Mesothelial cell of epicardium (in vitro differentiated cells): ENCODE measurements at regions not wholly inside any gene's neighbourhood (a gene's known extent, or its start where the extent isn't known, plus 50 kb on each side); places are given as distances from the start of the nearest gene placed in this dataset.

Source experiments
- DNase-seq, 2 experiments: peaks; one replicate each; pipeline ENCODE4 v3.0.0; 2021; ENCODE audit warnings: low spot score in 2 of 2; ENCODE audit not compliant: unreplicated experiment in 2 of 2
- H3K27ac Mint-ChIP-seq: 2 replicates; pipeline ENCODE4 v1.8.0; 2021; ENCODE audit warnings: mixed read lengths
- H3K27me3 Mint-ChIP-seq: 2 replicates; pipeline ENCODE4 v1.8.0; 2021; ENCODE audit warnings: low read depth, mixed read lengths
- H3K36me3 Mint-ChIP-seq: 2 replicates; pipeline ENCODE4 v1.8.0; 2021; ENCODE audit warnings: mixed read lengths
- H3K4me1 Mint-ChIP-seq: 2 replicates; pipeline ENCODE4 v1.8.0; 2021; ENCODE audit warnings: mixed read lengths
- H3K4me3 Mint-ChIP-seq: 2 replicates; pipeline ENCODE4 v1.8.0; 2021; ENCODE audit warnings: mild to moderate bottlenecking, moderate library complexity, mixed read lengths
- H3K9me3 Mint-ChIP-seq: 2 replicates; pipeline ENCODE4 v1.8.0; 2021; ENCODE audit warnings: mixed read lengths
- CTCF ChIP-seq: fragments of 200-600 bp; sonication (generic); IDR thresholded peaks from one replicate; pipeline ENCODE4 v1.5.0; 2021; ENCODE audit warnings: antibody characterized with exemption; ENCODE audit not compliant: unreplicated experiment

- TF ChIP-seq CTCF, result no peak
- Mint-ChIP-seq H3K27ac (no peak overlapping the region), H3K36me3 (peaks cover 10% of the 10 kb centered on the region), H3K4me1 (peaks cover 7% of the 10 kb centered on the region), H3K9me3 (peaks cover 23% of the 10 kb centered on the region), H3K4me3 (no peak overlapping the region), H3K27me3 (no peaks in the 10 kb centered on the region)
- DNase-seq, result no peak
Observed at GRCh38 chr9:8036914-8037524, 237.4 kb upstream of the DMAC1 start.

DNA sequence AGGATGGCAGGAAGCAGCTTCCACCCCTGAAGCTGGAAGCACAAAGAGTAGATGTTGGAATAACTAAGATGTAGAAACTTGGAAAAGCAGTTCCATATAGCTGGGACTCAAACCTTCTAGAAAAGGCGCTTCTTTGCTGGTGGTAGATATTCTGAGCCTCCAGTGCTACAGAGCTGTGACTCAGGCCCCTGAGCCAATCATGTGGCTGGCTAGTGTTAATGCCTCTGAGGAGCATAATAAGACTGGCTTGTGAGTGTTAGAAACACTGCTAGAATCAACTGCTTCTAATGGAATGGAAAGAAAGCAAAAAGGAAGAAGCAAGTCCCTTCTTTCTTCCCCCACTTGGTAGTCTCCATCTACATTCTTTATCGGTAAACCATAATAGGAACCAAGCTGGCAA lies 234.2 kb upstream of the DMAC1 start:
- peaks cover 11% of the 10 kb centered on the region for H3K4me1 Mint-ChIP-seq
- no peak for DNase-seq
- H3K36me3 Mint-ChIP-seq, result peaks cover 7% of the 10 kb centered on the region
- no peak overlapping the region for H3K4me3 Mint-ChIP-seq
- no peaks in the 10 kb centered on the region for H3K27me3 Mint-ChIP-seq
- no peak for TF ChIP-seq CTCF
- H3K9me3 Mint-ChIP-seq, result peaks cover 15% of the 10 kb centered on the region
- H3K27ac Mint-ChIP-seq, result no peak overlapping the region

GRCh38 chr9:8030095-8030494 lies 230.5 kb upstream of the DMAC1 start:
- no peak overlapping the region for H3K27ac Mint-ChIP-seq
- H3K4me1 Mint-ChIP-seq, result peaks cover 21% of the 10 kb centered on the region
- no peak for TF ChIP-seq CTCF

DNA sequence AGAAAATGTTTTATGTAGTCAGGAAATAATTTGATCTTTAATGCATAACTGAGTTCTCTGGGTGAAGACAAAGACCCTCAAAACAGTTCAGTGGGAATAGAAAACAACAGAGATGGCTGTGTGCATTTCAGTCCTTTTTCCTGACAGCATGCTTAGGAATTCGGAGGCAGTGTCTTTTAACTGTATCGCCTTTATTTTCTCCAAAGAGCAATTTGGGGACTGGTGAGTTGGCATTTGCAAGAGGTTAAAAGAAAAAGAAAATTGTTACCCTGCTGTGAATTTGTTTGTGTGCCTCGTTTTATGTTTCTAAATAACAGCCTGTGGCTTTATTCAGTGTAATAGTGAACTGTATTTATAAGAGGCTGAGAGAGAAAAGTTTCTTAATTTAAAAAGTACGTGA lies 227.8 kb upstream of the DMAC1 start:
- Mint-ChIP-seq H3K4me1 (peaks cover 14% of the 10 kb centered on the region), H3K36me3 (no peaks in the 10 kb centered on the region), H3K27me3 (no peaks in the 10 kb centered on the region), H3K27ac (no peak overlapping the region), H3K9me3 (peaks cover 18% of the 10 kb centered on the region), H3K4me3 (no peak overlapping the region)
- TF ChIP-seq CTCF, result no peak
- DNase-seq, result no peak

More at GRCh38 chr9:8030095-8030494, 230.5 kb upstream of the DMAC1 start:
- Mint-ChIP-seq H3K27me3 (no peaks in the 10 kb centered on the region), H3K4me3 (no peak overlapping the region), H3K36me3 (no peaks in the 10 kb centered on the region), H3K9me3 (no peaks in the 10 kb centered on the region)
- no peak for DNase-seq

- H3K9me3 Mint-ChIP-seq, result peaks cover 22% of the 10 kb centered on the region
- no peak for TF ChIP-seq CTCF
- H3K27ac Mint-ChIP-seq, result no peak overlapping the region
- no peak overlapping the region for H3K4me3 Mint-ChIP-seq
- H3K36me3 Mint-ChIP-seq, result peaks cover 3% of the 10 kb centered on the region
- no peak for DNase-seq
- H3K27me3 Mint-ChIP-seq, result no peaks in the 10 kb centered on the region
- H3K4me1 Mint-ChIP-seq, result peaks cover 14% of the 10 kb centered on the region
Observed at GRCh38 chr9:8025551-8025950, 226.0 kb upstream of the DMAC1 start.

- DNase-seq, result no peak
- TF ChIP-seq CTCF, result no peak
- no peak overlapping the region for H3K4me3 Mint-ChIP-seq
- no peaks in the 10 kb centered on the region for H3K4me1 Mint-ChIP-seq
- H3K9me3 Mint-ChIP-seq, result peaks cover 22% of the 10 kb centered on the region
- H3K27me3 Mint-ChIP-seq, result peaks cover 2% of the 10 kb centered on the region
- no peak overlapping the region for H3K27ac Mint-ChIP-seq
- H3K36me3 Mint-ChIP-seq, result peaks cover 3% of the 10 kb centered on the region
Observed at GRCh38 chr9:8020186-8020585, 220.6 kb upstream of the DMAC1 start.
